Ammon's horn (tissue), 1 donor: ENCODE measurements at regions not wholly inside any gene's neighbourhood (a gene's known extent, or its start where the extent isn't known, plus 50 kb on each side); places are given as distances from the start of the nearest gene placed in this dataset.

Experiments used
- DNase-seq: peaks from one replicate; pipeline ENCODE4 v3.0.0-alpha.2; 2016; ENCODE audit warnings: low spot score

DNA sequence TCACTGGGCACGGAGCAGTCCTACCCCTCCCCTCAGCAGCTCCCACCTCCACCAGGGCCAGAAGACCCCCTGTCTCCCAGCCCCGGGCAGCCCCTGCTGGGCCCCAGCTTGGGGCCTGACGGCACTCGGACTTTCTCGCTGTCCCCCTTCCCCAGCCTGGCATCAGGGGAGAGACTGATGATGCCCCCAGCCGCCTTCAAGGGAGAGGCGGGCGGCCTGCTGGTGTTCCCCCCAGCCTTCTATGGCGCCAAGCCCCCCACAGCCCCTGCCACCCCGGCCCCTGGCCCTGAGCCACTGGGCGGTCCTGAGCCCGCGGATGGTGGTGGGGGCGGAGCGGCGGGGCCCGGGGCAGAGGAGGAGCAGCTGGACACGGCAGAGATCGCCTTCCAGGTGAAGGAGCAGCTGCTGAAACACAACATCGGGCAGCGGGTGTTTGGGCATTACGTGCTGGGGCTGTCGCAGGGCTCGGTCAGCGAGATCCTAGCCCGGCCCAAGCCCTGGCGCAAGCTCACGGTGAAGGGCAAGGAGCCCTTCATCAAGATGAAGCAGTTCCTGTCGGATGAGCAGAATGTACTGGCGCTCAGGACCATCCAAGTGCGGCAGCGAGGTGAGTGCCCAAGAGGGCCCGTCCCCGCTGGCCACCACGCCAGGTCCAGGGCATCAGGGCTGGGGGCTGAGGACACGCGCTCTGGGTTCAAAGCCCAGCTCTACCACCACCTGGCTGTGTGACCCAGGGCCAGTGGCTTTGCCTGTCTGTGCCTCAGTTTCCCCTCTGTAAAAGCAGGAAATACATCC lies 58.6 kb downstream of the PHETA1 start:
- DNase-seq: no peak

DNA sequence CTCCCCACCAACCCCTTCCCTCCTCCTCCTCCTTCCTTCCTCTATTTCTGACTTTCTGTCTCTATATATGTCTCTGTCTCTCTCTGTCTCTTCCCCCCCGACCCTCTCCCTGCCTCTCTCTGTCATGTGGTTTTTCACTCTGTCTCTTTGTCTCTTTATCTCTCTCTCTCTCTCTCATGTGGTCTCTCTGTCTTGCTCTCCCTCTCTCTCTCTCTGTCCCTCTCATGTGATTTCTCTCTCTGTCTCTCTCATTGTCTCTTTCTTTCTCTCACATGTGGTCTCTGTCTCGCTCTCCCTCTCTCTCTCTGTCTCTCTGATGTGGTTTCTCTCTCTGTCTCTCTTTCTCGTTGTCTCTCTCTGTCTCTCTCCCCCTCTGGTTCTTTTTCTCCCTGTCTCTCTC lies 59.3 kb downstream of the PHETA1 start:
- DNase-seq: no peak

DNA sequence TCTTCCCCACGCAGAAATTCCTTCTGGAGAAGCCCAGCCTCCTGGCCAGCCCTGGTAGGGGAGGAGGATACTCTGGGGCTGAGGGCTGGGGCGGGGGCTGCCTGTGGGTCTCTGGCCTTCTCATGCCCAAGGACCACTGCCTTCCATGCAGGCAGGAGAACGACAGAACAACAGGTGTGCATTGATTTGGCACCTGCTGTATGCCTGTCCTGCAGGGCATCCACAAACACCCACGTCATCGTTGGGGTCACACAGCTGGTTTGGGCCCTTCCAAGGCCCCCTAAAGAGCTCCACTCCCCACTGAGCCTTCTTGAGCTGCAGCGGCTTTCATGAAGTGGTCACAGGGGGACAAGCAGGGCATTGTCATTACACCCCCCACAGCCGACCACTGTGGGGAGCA lies 60.4 kb downstream of the PHETA1 start:
- DNase-seq: no peak

DNA sequence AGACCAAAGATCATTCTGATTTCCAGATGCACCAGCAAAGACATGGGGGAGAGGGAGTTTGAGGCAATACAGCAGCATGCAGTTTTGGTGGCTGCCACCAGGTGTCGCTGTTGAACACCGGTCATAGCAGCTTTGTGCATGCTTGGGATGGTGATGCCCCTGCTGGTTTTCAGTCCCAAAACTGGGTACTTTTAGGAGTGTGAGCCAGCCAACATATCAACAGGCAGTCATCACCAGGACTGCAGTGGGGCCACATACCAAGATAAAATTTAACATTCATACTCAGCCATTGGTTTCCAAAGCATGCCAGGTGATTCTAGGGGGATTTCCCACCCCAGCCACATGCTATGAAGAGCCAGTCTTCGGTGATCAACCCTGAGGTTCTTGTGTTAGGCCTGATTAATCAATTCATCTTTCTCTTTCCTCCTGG lies 64.2 kb downstream of the PHETA1 start:
- DNase-seq: no peak

DNA sequence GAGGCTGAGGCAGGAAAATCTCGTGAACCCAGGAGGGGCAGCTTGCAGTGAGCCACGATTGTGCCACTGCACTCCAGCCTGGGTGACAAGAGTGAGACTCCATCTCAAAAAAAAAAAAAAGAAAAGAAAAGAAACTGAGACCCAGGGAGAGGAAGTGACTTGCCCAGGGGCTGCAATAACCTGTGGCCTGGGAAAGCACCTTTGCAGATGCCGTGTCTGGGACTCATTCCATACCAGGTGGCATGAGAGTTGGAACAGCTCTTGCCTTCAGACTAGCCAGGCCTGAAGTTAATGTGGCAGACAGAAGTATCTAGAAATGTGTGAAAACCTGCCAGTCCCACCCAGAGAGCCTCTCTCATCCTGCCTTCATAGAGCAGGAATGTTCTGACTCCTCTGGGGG lies 65.4 kb downstream of the PHETA1 start:
- no peak for DNase-seq

GRCh38 chr12:111298582-111299436 lies 70.1 kb downstream of the PHETA1 start:
- DNase-seq: peak; percentile 52

- DNase-seq: no peak
Observed at GRCh38 chr12:111297703-111298426, 71.0 kb downstream of the PHETA1 start.

DNA sequence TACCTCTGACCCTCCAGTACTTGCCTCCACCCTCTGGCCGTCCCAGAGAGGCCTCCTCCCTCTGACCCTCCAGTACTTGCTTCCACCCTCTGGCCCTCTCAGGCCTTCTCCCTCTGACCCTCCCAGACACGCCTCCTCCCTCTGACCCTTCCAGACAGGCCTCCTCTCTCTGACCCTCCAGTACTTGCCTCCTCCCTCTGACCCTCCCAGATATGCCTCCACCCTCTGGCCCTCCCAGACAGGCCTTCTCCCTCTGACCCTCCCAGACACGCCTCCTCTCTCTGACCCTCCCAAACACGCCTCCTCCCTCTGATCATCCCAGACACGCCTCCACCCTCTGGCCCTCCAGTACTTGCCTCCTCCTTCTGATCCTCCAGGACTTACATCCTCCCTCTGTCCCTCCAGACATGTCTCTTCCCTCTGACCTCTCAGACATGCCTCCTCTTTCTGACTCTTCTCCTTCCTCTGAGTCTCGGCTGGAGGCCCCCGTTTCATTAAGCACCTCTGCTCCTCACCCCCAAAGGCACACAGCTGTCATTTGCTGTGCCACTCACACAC lies 71.9 kb downstream of the PHETA1 start:
- DNase-seq: no peak

DNA sequence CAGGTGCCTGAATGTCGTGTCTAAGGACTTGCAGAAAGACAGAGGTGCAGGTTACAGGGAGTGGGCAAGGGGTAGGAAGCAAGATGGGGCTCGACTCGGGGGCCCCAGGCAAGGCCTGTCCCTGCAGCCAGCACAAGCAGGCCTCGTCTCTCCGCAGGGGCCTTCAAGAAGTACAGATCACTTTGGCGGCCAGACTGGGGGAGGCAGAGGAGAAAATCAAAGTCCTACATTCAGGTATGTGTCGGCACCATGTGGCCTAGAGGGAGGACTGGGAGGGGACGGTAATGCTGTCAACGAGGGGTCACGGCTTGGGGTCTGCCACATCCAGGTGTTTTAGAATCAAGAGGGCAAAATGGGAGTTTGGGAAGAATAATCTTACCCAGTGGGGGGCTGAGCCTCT lies 73.7 kb downstream of the PHETA1 start:
- DNase-seq: no peak

DNA sequence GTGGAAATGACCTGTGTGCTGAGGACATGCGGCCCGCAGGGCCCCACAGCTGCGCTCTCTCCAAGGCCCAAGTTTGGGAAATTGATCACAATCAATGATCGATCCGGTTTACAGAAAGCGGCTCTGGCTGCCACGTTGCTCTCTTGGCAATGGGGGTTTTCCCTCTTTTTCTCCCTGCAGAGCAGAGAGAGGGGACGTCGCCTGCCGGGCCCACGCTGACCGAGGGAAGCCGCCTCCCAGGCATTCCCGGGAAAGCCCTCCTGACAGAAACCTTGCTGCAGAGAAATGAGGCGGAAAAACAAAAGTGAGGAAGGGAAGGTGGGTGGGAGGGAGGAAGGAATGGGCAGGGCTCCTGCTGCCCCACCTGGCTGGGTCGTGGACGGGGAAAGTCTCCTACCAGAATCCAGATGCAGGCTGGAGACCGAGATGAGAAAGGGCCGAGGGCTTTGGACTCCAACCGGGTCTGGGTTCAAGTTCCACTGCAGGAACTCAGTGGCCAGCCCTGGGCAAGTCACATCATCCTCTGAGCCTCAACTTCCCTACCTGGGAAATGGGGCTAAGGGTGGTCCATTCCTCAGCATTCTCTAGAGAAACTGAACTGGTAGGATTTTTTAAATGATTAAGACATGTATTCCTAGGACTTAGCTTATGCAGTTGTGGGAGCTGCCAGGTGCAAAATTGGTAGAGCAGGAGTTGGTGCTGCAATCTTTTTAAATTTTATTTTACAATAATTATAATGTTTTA lies 75.5 kb downstream of the PHETA1 start:
- no peak for DNase-seq

- DNase-seq: no peak
Observed at GRCh38 chr12:111291357-111291756, 77.5 kb downstream of the PHETA1 start.

DNA sequence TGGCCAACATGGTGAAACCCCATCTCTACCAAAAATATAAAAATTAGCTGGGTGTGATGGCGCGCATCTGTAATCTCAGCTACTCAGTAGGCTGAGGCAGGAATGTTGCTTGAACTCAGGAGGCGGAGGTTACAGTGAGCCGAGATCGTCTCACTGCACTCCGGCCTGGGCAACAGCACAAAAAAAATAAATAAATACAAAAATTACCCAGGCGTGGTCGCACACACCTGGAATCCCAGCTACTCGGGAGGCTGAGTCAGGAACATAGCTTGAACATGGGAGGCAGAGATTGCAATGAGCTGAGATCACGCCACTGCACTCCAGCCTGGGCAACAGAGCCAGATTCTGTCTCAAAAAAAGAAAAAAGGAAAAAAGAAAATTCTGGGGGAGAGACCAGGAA lies 80.1 kb downstream of the PHETA1 start:
- no peak for DNase-seq

DNA sequence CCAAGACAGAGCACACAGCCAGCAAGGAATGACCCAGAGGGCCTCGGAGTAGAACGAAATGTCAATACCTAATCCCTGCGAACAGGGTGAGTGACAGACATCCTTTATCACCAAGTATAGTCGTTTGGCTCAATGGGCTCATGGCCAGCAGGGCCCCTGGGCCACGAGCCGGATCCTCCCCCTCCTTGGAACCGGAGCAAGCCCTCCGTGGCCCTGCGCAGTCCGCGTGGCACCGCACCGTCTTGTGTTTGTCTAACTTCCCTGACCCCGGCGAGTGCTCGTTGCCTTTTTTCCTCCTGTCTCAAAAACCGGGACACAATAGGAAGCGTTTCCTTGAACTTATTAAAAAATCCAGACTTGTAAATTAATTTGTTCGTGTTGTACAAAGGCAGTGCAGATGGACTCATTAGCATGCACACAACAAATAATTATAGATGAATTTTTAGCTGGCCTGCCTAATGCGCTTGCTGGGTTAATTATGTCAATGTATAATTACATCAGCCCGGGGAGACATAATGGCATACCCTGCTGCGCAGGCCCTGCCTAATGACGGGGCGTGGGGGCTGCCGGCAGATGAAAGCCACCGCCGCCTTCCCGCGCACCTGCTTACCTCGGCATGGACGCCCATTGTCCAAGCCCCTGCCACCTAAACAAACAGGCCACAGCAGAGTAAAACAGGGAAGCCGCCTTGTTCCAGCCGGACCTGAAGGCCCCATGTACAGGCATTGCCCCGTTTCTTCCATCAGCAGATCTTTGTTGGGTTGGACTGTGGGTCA lies 81.6 kb downstream of the PHETA1 start:
- no peak for DNase-seq

GRCh38 chr12:111285200-111285599 lies 83.7 kb downstream of the PHETA1 start:
- no peak for DNase-seq

GRCh38 chr12:111284709-111285108 lies 84.2 kb downstream of the PHETA1 start:
- no peak for DNase-seq

DNA sequence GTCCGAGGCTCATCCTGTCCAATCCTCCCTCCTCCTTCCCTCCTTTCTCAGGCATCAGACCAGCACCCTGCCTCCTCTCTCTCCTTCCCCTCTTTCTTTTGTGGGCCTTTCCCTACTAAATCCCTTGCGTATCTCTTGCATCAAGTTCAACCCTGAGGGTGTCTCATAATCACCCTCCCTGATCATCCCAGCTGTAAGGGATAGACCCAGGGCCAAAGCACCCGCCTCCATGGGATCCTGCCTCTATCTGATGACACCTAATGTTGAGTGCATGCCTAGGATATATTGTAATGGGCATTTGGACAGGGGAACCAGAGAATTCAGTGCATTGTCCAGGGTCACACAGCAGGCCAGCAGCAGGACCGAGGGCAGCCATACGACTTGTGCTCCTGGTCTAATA lies 84.9 kb downstream of the PHETA1 start:
- no peak for DNase-seq

DNA sequence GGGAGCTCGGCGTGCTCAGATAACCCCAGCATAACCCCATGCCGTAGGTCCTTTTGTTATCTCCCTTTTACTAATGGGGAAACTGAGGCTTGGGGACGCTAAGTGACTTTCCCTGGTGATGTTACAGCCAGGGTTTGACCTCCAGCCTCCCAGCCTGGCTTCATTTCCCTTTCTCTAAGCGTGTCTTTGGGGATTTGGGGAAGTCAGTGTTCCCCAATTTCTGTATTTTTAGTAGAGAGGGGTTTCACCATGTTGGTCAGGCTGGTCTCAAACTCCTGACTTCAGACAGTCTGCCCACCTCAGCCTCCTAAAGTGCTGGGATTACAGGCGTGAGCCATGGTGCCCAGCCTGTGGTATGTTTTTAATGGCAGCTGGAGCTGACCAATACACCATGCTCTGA lies 85.4 kb downstream of the PHETA1 start:
- no peak for DNase-seq

- no peak for DNase-seq
Observed at GRCh38 chr12:111277570-111277969, 91.3 kb downstream of the PHETA1 start.

DNA sequence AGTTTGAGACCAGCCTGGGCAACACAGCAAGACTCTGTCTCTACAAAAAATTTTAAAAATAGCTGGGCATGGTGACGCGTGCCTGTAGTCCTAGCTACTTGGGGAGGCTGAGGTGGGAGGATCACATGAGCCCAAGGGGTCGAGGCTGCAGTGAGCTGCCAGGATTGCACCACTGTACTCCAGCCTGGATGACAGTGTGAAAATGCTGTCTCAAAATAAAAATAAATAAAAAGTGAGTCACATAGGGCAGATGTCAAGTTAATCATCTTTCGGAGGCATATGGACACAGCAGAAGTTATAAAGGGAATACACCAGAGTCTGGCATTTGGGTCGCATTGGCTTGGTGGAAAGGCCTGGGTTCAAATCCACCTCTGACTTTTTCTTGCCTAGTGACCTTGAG lies 92.7 kb downstream of the PHETA1 start:
- DNase-seq: no peak

DNA sequence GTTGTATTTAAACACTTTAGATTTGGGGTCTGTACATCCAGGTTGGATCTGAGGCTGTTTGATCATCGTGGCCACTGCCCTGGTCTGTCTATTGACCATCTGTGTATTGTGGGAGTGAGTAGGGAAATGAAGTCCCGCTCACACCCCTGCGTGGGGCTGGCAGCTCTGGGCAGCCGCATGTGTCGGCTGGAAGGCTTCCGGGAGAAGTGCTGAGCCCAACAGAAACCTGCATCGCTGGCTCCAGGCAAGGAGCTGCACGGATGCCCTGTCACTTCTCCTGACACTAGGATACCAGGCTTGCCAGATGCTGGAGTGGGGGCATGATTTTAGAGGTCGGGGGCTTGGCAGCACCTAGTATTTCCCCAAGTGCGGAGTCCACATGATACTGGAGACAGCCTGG lies 93.6 kb downstream of the PHETA1 start:
- DNase-seq: no peak

DNA sequence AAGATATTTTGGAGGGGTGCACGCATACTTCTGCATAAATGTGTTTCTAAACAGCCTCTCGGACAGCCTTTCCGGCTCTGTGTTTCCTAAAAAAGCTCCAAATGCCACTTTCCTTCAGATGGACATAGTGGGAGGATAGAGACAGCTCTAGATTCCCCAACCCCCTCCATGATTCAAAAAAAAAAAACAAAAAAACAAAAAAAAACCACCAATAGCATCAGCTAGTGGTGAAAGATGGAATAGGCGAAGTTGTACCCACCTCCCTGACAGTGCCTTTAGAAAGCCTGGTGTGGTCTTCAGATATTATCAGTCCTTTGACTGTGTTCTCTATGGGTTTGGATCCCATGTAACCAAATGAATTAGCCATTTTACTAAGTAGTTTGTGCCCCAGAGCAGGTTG lies 94.1 kb downstream of the PHETA1 start:
- DNase-seq: no peak
